Midbrain (tissue), 1 donor: ENCODE measurements at regions not wholly inside any gene's neighbourhood (a gene's known extent, or its start where the extent isn't known, plus 50 kb on each side); places are given as distances from the start of the nearest gene placed in this dataset.

Experiments
- DNase-seq: peaks from one replicate; lab custom pipeline; 2025; lab: John Stamatoyannopoulos, UW

- no peak for DNase-seq
Measured at GRCh38 chr14:78073028-78073427, 97.1 kb upstream of the NRXN3 start.

- peak; percentile 53 for DNase-seq
Measured at GRCh38 chr14:78074561-78074960, 95.6 kb upstream of the NRXN3 start.

GRCh38 chr14:78075033-78075432, 95.1 kb upstream of the NRXN3 start:
- DNase-seq: no peak

DNA sequence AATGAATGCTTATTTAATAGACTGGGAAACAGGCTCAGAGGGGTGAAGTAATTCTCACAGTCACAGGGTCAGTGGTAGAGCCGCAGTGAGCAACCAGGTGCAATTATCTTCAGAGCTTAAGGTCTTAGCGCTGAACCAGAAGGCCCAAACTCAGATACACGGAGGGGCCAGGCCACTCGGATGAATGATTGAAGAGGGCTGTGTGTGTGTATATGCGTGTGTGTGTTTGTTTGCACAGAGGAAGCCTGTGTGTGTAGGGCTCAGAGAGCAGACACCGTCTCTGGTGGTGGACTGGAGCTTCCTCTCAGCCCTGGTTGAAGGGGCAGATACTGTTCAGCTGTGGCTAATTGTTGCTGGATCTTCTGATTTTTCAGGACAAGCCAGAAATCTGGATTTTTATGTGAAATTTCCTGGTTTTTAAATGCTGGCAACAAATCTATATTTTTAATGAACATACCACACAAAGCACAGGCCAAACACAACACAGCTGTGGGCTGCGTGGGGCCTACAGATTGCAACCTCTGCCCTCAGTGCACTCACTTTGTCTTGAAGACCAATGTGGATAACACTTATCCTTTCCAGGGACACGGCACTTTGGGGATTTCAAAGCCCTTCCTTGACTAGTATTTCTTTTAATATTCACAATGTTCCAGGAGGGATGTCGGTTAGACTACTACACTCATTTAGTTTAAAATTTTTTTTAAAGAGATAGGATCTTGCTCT, 94.5 kb upstream of the NRXN3 start:
- no peak for DNase-seq

- no peak for DNase-seq
Measured at GRCh38 chr14:78081245-78081644, 88.9 kb upstream of the NRXN3 start.

- no peak for DNase-seq
Measured at GRCh38 chr14:78083837-78084236, 86.3 kb upstream of the NRXN3 start.

DNA sequence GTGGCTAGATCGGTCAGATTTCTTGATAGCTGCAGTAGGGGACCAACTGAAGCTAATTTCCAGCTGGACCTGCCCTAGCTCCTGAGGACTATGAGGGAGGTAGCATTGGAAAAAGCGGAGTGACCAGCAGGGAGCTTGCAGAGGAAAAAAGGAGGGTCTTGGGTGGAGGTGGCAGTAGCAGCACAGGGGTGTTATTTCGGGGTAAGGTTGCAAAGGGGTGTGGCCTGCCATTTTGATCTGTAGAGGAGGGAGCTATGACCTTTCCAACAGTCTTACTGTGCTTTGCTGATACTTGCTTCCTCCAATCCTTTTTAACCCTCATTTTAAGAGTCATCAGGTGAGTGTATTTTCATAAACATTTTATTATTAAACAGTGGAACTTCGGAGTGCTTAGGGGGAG, 83.8 kb upstream of the NRXN3 start:
- DNase-seq: no peak

DNA sequence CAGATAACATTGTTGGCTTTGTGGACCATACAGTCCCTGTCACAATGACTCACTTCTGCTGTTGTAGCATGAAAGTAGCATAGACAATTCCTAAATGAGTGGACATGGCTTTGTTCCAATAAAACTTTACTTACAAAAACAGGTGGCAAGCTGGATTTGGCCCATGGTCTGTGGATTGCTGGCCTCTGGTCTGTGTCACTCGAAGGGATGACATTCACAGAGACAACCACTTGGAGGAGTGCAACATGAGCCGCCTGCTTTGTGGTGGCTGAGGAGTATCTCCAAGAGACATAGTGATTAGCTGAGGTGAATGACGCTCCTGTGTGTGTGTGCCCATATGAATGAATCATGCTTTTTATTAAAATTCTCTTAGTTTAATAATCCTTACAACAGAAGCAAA, 81.3 kb upstream of the NRXN3 start:
- DNase-seq: no peak

- no peak for DNase-seq
Measured at GRCh38 chr14:78090864-78091263, 79.3 kb upstream of the NRXN3 start.

DNA sequence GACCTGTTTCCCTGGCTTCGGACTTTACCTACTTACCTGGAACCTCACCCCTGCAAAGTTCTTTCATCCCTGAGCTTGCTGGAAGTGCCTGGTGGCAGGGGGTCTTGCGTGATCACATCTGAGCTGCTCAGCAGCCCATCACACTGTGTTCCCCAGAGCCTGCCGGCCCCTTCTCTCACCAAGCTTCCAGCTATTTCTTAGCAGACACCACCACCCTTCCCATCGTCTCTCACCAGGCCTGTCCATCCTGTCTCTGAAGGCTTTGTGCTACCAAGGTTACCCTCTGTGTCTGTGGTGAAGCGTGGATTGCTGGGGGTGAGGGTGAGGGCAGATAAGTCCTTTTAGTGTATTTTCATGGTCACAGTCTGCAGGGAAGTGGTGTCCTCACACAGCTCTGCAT, 78.8 kb upstream of the NRXN3 start:
- DNase-seq: no peak

DNA sequence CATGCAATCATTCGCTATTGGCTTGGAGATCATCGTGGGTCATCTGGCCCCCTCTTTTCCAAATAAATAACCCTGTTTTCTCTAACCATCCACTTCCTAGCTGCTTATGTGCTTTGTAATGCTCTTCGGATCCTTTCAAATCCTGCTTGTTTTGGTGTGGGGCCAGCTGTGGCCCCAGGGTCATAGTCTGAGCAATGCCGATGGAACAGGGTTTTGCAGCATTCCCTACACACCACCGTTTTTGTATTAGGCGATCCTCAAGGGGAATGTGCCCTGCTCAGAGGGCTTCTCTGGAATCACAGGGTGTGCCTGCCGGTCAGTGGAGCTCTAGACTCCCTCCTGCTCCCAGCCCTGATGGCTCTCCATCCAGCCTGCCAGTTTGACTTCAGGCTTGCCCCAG, 78.1 kb upstream of the NRXN3 start:
- DNase-seq: no peak

GRCh38 chr14:78103271-78103670, 66.9 kb upstream of the NRXN3 start:
- no peak for DNase-seq

DNA sequence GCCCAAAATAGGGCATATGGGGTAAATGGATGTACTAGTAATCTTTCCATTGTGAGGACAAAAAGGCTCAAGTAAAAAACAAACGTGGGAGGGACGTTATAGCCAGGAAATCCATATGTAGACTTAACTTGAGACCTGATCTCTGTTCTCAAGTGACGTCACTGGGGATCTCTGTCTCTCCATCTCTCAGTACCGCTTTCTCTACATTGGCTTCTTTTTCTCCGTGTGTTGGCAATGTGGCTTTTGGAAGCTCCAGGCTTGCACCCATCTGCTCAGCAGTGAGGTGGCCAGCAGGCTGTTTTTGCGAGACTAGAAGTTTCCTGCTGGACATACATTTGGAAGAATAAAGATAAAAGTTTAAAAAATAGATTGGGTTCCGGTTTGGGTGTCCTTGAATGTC, 66.0 kb upstream of the NRXN3 start:
- DNase-seq: no peak

- no peak for DNase-seq
Measured at GRCh38 chr14:78104655-78105054, 65.5 kb upstream of the NRXN3 start.

GRCh38 chr14:78106381-78106780, 63.8 kb upstream of the NRXN3 start:
- DNase-seq: no peak

- no peak for DNase-seq
Measured at GRCh38 chr14:78107166-78107565, 63.0 kb upstream of the NRXN3 start.

GRCh38 chr14:78119440-78119839, 50.7 kb upstream of the NRXN3 start:
- no peak for DNase-seq
